RWPE2 (cell line): ENCODE measurements at regions not wholly inside any gene's neighbourhood (a gene's known extent, or its start where the extent isn't known, plus 50 kb on each side); places are given as distances from the start of the nearest gene placed in this dataset.
A peak's percentile ranks its signal among the peaks of the same experiment; 100 is the strongest.

Experiments used
- ATAC-seq: fragments of 200-7000 bp; cut with Tn5 transposase; 3 replicates; pipeline ENCODE4 v1.9.1; 2021; ENCODE audit warnings: low read depth
- DNase-seq: peaks from one replicate; pipeline ENCODE4 v3.0.0-alpha.2; 2020; ENCODE audit warnings: low spot score
- H3K27ac ChIP-seq: fragments of 450-650 bp; 2 replicates; pipeline ENCODE4 v1.5.1; 2017; ENCODE audit warnings: mild to moderate bottlenecking; ENCODE audit not compliant: poor library complexity, severe bottlenecking
- H3K27me3 ChIP-seq: fragments of 250-450 bp; sonication (Bioruptor Pico); 2 replicates; pipeline ENCODE4 v1.5.1; 2021; ENCODE audit warnings: mild to moderate bottlenecking, moderate library complexity; ENCODE audit not compliant: insufficient read depth, poor library complexity, severe bottlenecking
- H3K36me3 ChIP-seq: fragments of 250-450 bp; sonication (Bioruptor Pico); 2 replicates; pipeline ENCODE4 v1.5.1; 2020; ENCODE audit warnings: low read depth, mild to moderate bottlenecking, moderate library complexity
- H3K4me1 ChIP-seq: fragments of 250-450 bp; sonication (Bioruptor Pico); 2 replicates; pipeline ENCODE4 v1.5.1; 2021; ENCODE audit warnings: mild to moderate bottlenecking, moderate library complexity; ENCODE audit not compliant: insufficient read depth, poor library complexity, severe bottlenecking
- H3K4me3 ChIP-seq: fragments of 250-450 bp; sonication (Bioruptor Pico); 2 replicates; pipeline ENCODE4 v1.5.1; 2021; ENCODE audit warnings: mild to moderate bottlenecking, moderate library complexity; ENCODE audit not compliant: severe bottlenecking
- H3K9me3 ChIP-seq: fragments of 250-450 bp; sonication (Bioruptor Pico); 2 replicates; pipeline ENCODE4 v1.5.1; 2021; ENCODE audit warnings: mild to moderate bottlenecking, moderate library complexity; ENCODE audit not compliant: severe bottlenecking
- CTCF ChIP-seq: fragments of 450-650 bp; IDR thresholded peaks from one replicate; pipeline ENCODE4 v1.5.1; 2017; ENCODE audit warnings: mild to moderate bottlenecking, moderate library complexity; ENCODE audit not compliant: poor library complexity, severe bottlenecking

GRCh38 chr14:40463886-40464285 is 1031.7 kb upstream of the FBXO33 start:
- TF ChIP-seq CTCF = no peak
- H3K36me3 ChIP-seq = no peaks in the 10 kb centered on the region
- peaks cover 5% of the 10 kb centered on the region for H3K27me3 ChIP-seq
- H3K27ac ChIP-seq = no peak overlapping the region
- no peaks in the 10 kb centered on the region for H3K4me1 ChIP-seq
- DNase-seq = no peak
- H3K9me3 ChIP-seq = peaks cover 13% of the 10 kb centered on the region
- no peak for ATAC-seq
- no peak overlapping the region for H3K4me3 ChIP-seq

- TF ChIP-seq CTCF = no peak
- Histone ChIP-seq H3K36me3 (no peaks in the 10 kb centered on the region), H3K4me3 (no peak overlapping the region), H3K27ac (no peak overlapping the region), H3K4me1 (no peaks in the 10 kb centered on the region), H3K27me3 (peaks cover 8% of the 10 kb centered on the region), H3K9me3 (no peaks in the 10 kb centered on the region)
- ATAC-seq (no peak), DNase-seq (no peak)
These were observed 1020.4 kb upstream of the FBXO33 start for GRCh38 chr14:40452674-40453073.

- peaks cover 16% of the 10 kb centered on the region for H3K27me3 ChIP-seq
- peaks cover 4% of the 10 kb centered on the region for H3K4me1 ChIP-seq
- no peak overlapping the region for H3K4me3 ChIP-seq
- no peak overlapping the region for H3K27ac ChIP-seq
- no peaks in the 10 kb centered on the region for H3K36me3 ChIP-seq
- no peaks in the 10 kb centered on the region for H3K9me3 ChIP-seq
- no peak for TF ChIP-seq CTCF
- ATAC-seq (peak; percentile 51; the same call in 1 of the 3 replicates), DNase-seq (no peak)
These were observed 1014.8 kb upstream of the FBXO33 start for GRCh38 chr14:40447017-40447416.

- no peak for TF ChIP-seq CTCF
- Histone ChIP-seq H3K27ac (no peak overlapping the region), H3K9me3 (no peaks in the 10 kb centered on the region), H3K4me3 (no peak overlapping the region), H3K27me3 (peaks cover 16% of the 10 kb centered on the region), H3K4me1 (peaks cover 4% of the 10 kb centered on the region), H3K36me3 (no peaks in the 10 kb centered on the region)
- DNase-seq (no peak), ATAC-seq (no peak)
These were observed 1012.8 kb upstream of the FBXO33 start for GRCh38 chr14:40445020-40445419.

- no peak for TF ChIP-seq CTCF
- no peak for ATAC-seq
These were observed 1004.3 kb upstream of the FBXO33 start for GRCh38 chr14:40436551-40436950.

More at GRCh38 chr14:40436551-40436950, 1004.3 kb upstream of the FBXO33 start:
- Histone ChIP-seq H3K4me3 (no peak overlapping the region), H3K27me3 (peaks cover 8% of the 10 kb centered on the region), H3K9me3 (no peaks in the 10 kb centered on the region), H3K4me1 (no peaks in the 10 kb centered on the region), H3K36me3 (no peaks in the 10 kb centered on the region), H3K27ac (no peak overlapping the region)
- no peak for DNase-seq
